DND-41 (cell line): ENCODE measurements at regions not wholly inside any gene's neighbourhood (a gene's known extent, or its start where the extent isn't known, plus 50 kb on each side); places are given as distances from the start of the nearest gene placed in this dataset.

Experiments used
- ATAC-seq: fragments of 200-7000 bp; cut with Tn5 transposase; 3 replicates; pipeline ENCODE4 v1.9.1; 2021; ENCODE audit warnings: low read depth; ENCODE audit not compliant: insufficient read depth
- DNase-seq: peaks from one replicate; pipeline ENCODE4 v3.0.0-alpha.2; 2020
- H2AFZ ChIP-seq: 2 replicates; pipeline ENCODE4 v1.6.0; 2012; ENCODE audit warnings: low read depth, low read length
- H3K27ac ChIP-seq: 2 replicates; pipeline ENCODE4 v1.5.1; 2012; ENCODE audit warnings: low read length, inconsistent platforms
- H3K27me3 ChIP-seq: fragments of 200-600 bp; sonication (generic); 2 replicates; pipeline ENCODE4 v1.6.0; 2012; ENCODE audit warnings: low read length, mild to moderate bottlenecking, inconsistent platforms; ENCODE audit not compliant: insufficient read depth, poor library complexity
- H3K36me3 ChIP-seq: 2 replicates; pipeline ENCODE4 v1.5.1; 2012; ENCODE audit warnings: low read length, inconsistent platforms; ENCODE audit not compliant: insufficient read depth
- H3K4me1 ChIP-seq: 2 replicates; pipeline ENCODE4 v1.5.1; 2012; ENCODE audit warnings: mild to moderate bottlenecking, low read length; ENCODE audit not compliant: insufficient read depth
- H3K4me2 ChIP-seq: 2 replicates; pipeline ENCODE4 v1.6.0; 2012; ENCODE audit warnings: mild to moderate bottlenecking, moderate library complexity, low read length, inconsistent platforms; ENCODE audit not compliant: insufficient read depth
- H3K4me3 ChIP-seq, 2 experiments: fragments of 200-600 bp in 1 of 2; shearing (Covaris generic) in 1 of 2; 2 replicates each; pipeline ENCODE4 v1.5.1; 2012 to 2016; ENCODE audit warnings: inconsistent platforms in 2 of 2, low read length in 2 of 2, mild to moderate bottlenecking in 2 of 2, low read depth in 1 of 2, moderate library complexity in 1 of 2
- H3K79me2 ChIP-seq: 2 replicates; pipeline ENCODE4 v1.6.0; 2012; ENCODE audit warnings: low read length, inconsistent platforms; ENCODE audit not compliant: insufficient read depth
- H3K9ac ChIP-seq: 2 replicates; pipeline ENCODE4 v1.6.0; 2012; ENCODE audit warnings: low read depth, mild to moderate bottlenecking, inconsistent platforms, low read length, moderate library complexity
- H3K9me3 ChIP-seq: 2 replicates; pipeline ENCODE4 v1.5.1; 2012; ENCODE audit warnings: low read length, moderate library complexity, mild to moderate bottlenecking, inconsistent platforms; ENCODE audit not compliant: insufficient read depth, severe bottlenecking
- H4K20me1 ChIP-seq: 2 replicates; pipeline ENCODE4 v1.6.0; 2012; ENCODE audit warnings: low read length; ENCODE audit not compliant: insufficient read depth
- CTCF ChIP-seq: IDR thresholded peaks from 2 replicates; pipeline ENCODE4 v1.5.1; 2012; ENCODE audit warnings: borderline replicate concordance, low read length, moderate library complexity, mild to moderate bottlenecking; ENCODE audit not compliant: poor library complexity, severe bottlenecking; ENCODE audit errors: extremely low read depth
- EZH2 ChIP-seq: IDR thresholded peaks from 3 replicates; pipeline ENCODE4 v1.6.1; 2012; ENCODE audit warnings: borderline replicate concordance, low read depth, mild to moderate bottlenecking, moderate library complexity, low read length, inconsistent platforms; ENCODE audit not compliant: severe bottlenecking

DNA sequence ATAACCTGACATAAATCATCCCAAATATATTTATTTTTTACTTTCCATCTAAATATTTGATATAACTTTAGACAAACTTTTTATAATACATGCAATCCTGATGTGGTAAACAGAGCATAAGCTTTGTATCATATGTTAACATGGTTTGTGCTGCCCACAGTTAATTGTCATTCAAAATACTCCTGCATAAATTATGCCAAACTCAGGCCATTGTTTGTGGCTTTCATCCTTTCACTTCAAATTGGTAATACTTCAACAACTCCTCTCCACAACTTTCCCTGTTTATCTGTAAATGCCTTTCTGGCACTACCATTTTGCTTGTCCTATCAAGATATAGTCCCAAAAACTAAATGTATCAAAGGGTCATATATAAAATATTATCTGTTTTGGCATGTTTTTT, 586.7 kb downstream of the HINT1 start:
- H3K4me1 ChIP-seq, result no peaks in the 10 kb centered on the region
- no peak overlapping the region for H2AFZ ChIP-seq
- no peak overlapping the region for H3K4me3 ChIP-seq
- H3K36me3 ChIP-seq, result no peaks in the 10 kb centered on the region
- no peaks in the 10 kb centered on the region for H3K9me3 ChIP-seq
- H3K27ac ChIP-seq, result no peak overlapping the region
- no peak for ATAC-seq
- no peaks in the 10 kb centered on the region for H3K79me2 ChIP-seq
- H3K9ac ChIP-seq, result no peak overlapping the region
- TF ChIP-seq CTCF (no peak), EZH2 (no peak)
- no peak for DNase-seq
- no peaks in the 10 kb centered on the region for H3K27me3 ChIP-seq
- H4K20me1 ChIP-seq, result no peaks in the 10 kb centered on the region
- no peak overlapping the region for H3K4me2 ChIP-seq

- no peaks in the 10 kb centered on the region for H3K4me1 ChIP-seq
- ATAC-seq (no peak), DNase-seq (no peak)
- no peak overlapping the region for H3K9ac ChIP-seq
- H3K27me3 ChIP-seq, result no peaks in the 10 kb centered on the region
- H3K4me2 ChIP-seq, result no peak overlapping the region
- H3K9me3 ChIP-seq, result no peaks in the 10 kb centered on the region
- H2AFZ ChIP-seq, result no peak overlapping the region
- no peaks in the 10 kb centered on the region for H3K79me2 ChIP-seq
- TF ChIP-seq EZH2 (no peak), CTCF (no peak)
- H3K4me3 ChIP-seq, result no peak overlapping the region
- no peak overlapping the region for H3K27ac ChIP-seq
- no peaks in the 10 kb centered on the region for H3K36me3 ChIP-seq
- no peaks in the 10 kb centered on the region for H4K20me1 ChIP-seq
Measured at GRCh38 chr5:130571076-130571475, 594.0 kb downstream of the HINT1 start.

GRCh38 chr5:130568791-130569190, 596.3 kb downstream of the HINT1 start:
- Histone ChIP-seq H3K9me3 (no peaks in the 10 kb centered on the region), H4K20me1 (no peaks in the 10 kb centered on the region), H3K27me3 (no peaks in the 10 kb centered on the region), H2AFZ (no peak overlapping the region), H3K9ac (no peak overlapping the region), H3K79me2 (no peaks in the 10 kb centered on the region), H3K4me1 (no peaks in the 10 kb centered on the region), H3K4me3 (no peak overlapping the region), H3K27ac (no peak overlapping the region), H3K4me2 (no peak overlapping the region), H3K36me3 (no peaks in the 10 kb centered on the region)
- no peak for ATAC-seq
- no peak for DNase-seq
- TF ChIP-seq EZH2 (no peak), CTCF (no peak)

DNA sequence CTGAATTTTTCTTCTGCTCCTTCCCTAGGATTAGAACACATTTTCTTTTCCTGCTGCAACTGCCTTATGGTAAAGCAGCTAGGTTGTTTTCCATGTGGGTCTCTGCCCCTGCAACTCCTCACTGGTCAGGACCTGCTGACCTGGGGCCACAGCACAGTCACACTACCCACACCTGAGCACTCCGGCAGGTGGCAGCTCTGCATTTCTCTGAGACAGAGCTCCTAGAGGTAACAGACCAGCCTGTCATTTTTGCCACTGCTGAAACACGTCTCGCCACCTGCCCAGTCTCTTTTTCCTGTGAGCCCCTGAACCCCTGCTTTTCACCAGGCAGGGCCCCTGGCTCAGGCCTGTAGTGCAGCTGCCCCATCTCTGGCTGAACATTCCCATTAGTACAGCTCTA, 609.6 kb downstream of the HINT1 start:
- Histone ChIP-seq H3K79me2 (no peaks in the 10 kb centered on the region), H3K27me3 (no peaks in the 10 kb centered on the region), H2AFZ (no peak overlapping the region), H3K36me3 (no peaks in the 10 kb centered on the region), H3K4me3 (no peak overlapping the region), H4K20me1 (no peaks in the 10 kb centered on the region), H3K9ac (no peak overlapping the region), H3K4me2 (no peak overlapping the region), H3K9me3 (no peaks in the 10 kb centered on the region), H3K4me1 (no peaks in the 10 kb centered on the region), H3K27ac (no peak overlapping the region)
- TF ChIP-seq CTCF, result no peak
- TF ChIP-seq EZH2, result no peak
- no peak for DNase-seq
- ATAC-seq, result no peak
